Stromal cell of bone marrow (primary cell): ENCODE measurements at regions not wholly inside any gene's neighbourhood (a gene's known extent, or its start where the extent isn't known, plus 50 kb on each side); places are given as distances from the start of the nearest gene placed in this dataset.

ENCODE experiments used
- DNase-seq: peaks from one replicate; pipeline ENCODE4 v3.0.0-alpha.2; 2012; ENCODE audit warnings: low read depth

- no peak for DNase-seq
Observed at GRCh38 chr5:111582451-111582850, 70.1 kb upstream of the STARD4 start.

- no peak for DNase-seq
Observed at GRCh38 chr5:111580956-111581355, 68.6 kb upstream of the STARD4 start.

GRCh38 chr5:111574311-111574710, 62.0 kb upstream of the STARD4 start:
- DNase-seq: no peak

- DNase-seq: no peak
Observed at GRCh38 chr5:111572561-111572960, 60.2 kb upstream of the STARD4 start.

GRCh38 chr5:111563031-111563822, 50.9 kb upstream of the STARD4 start:
- DNase-seq: no peak

GRCh38 chr5:111562561-111562960, 50.2 kb upstream of the STARD4 start:
- no peak for DNase-seq
